ENCODE measurements at regions not wholly inside any gene's neighbourhood (a gene's known extent, or its start where the extent isn't known, plus 50 kb on each side); places are given as distances from the start of the nearest gene placed in this dataset.

GRCh38 chr1:157411769-157412168 is 140.5 kb downstream of the FCRL5 start:
- Histone ChIP-seq H2AK5ac (ENCODE audit: low read length) (no peak overlapping the region), H3K79me1 (ENCODE audit: low read length) (no peaks in the 10 kb centered on the region), H3K4me3 (ENCODE audit: low read depth, low read length) (no peak overlapping the region), H4K12ac (ENCODE audit: low read depth, low read length) (no peak overlapping the region), H3K14ac (ENCODE audit: low read length) (no peak overlapping the region), H2BK5ac (ENCODE audit: low read depth, low read length, poor library complexity) (no peak overlapping the region), H3K4me1 (ENCODE audit: control insufficient read depth in 1 of 2, insufficient read depth in 2 of 2, low read length in 2 of 2) (no peaks in the 10 kb centered on the region), H4K8ac (ENCODE audit: low read depth, low read length) (no peak overlapping the region), H3K79me2 (ENCODE audit: control insufficient read depth, insufficient read depth, low read length, poor library complexity) (no peaks in the 10 kb centered on the region), H3K36me3 (ENCODE audit: control insufficient read depth in 1 of 2, insufficient read depth in 2 of 2, low read length in 2 of 2) (no peaks in the 10 kb centered on the region), H3K18ac (ENCODE audit: low read length) (no peak overlapping the region), H2AFZ (ENCODE audit: insufficient read depth, low read length, poor library complexity) (no peak overlapping the region), H2BK120ac (ENCODE audit: insufficient read depth, low read length, poor library complexity) (no peak overlapping the region), H3K27ac (ENCODE audit: low read depth, low read length) (no peak overlapping the region), H3K4me2 (ENCODE audit: low read length) (no peak overlapping the region), H3K23ac (ENCODE audit: low read length) (no peak overlapping the region), H3K27me3 (ENCODE audit: insufficient read depth, low read length) (no peaks in the 10 kb centered on the region), H4K91ac (ENCODE audit: low read depth, low read length) (no peak overlapping the region), H3K9me3 (ENCODE audit: insufficient read depth, low read depth, low read length) (peaks cover 2% of the 10 kb centered on the region), H3K9ac (ENCODE audit: low read length) (no peak overlapping the region), H2BK12ac (ENCODE audit: low read length) (no peak overlapping the region), H3K4ac (ENCODE audit: low read depth, low read length) (no peak overlapping the region)
- no peak for DNase-seq
- WGBS (ENCODE audit: extremely low coverage, insufficient coverage, insufficient read length), result no CpG with 5 or more reads among the region's 4 CpGs

GRCh38 chr1:157411064-157411463 is 141.3 kb downstream of the FCRL5 start:
- WGBS (ENCODE audit: extremely low coverage, insufficient coverage, insufficient read length), result no CpG with 5 or more reads among the region's 2 CpGs
- H3K79me2 ChIP-seq (ENCODE audit: control insufficient read depth, insufficient read depth, low read length, poor library complexity), result no peaks in the 10 kb centered on the region

GRCh38 chr1:157410457-157410856 is 141.9 kb downstream of the FCRL5 start:
- H3K4me3 ChIP-seq (ENCODE audit: low read depth, low read length), result no peak overlapping the region
- no peak overlapping the region for H4K12ac ChIP-seq (ENCODE audit: low read depth, low read length)
- no peak overlapping the region for H3K4me2 ChIP-seq (ENCODE audit: low read length)
- no peak overlapping the region for H2BK120ac ChIP-seq (ENCODE audit: insufficient read depth, low read length, poor library complexity)
- H3K27ac ChIP-seq (ENCODE audit: low read depth, low read length), result no peak overlapping the region
- H3K9me3 ChIP-seq (ENCODE audit: insufficient read depth, low read depth, low read length), result peaks cover 2% of the 10 kb centered on the region
- no peak overlapping the region for H3K23ac ChIP-seq (ENCODE audit: low read length)
- no peak overlapping the region for H4K8ac ChIP-seq (ENCODE audit: low read depth, low read length)
- H3K18ac ChIP-seq (ENCODE audit: low read length), result no peak overlapping the region
- H3K4ac ChIP-seq (ENCODE audit: low read depth, low read length), result no peak overlapping the region
- H3K9ac ChIP-seq (ENCODE audit: low read length), result no peak overlapping the region
- no peak overlapping the region for H2AK5ac ChIP-seq (ENCODE audit: low read length)
- no peaks in the 10 kb centered on the region for H3K36me3 ChIP-seq (ENCODE audit: control insufficient read depth in 1 of 2, insufficient read depth in 2 of 2, low read length in 2 of 2)
- no peaks in the 10 kb centered on the region for H3K4me1 ChIP-seq (ENCODE audit: control insufficient read depth in 1 of 2, insufficient read depth in 2 of 2, low read length in 2 of 2)
- H3K27me3 ChIP-seq (ENCODE audit: insufficient read depth, low read length), result no peaks in the 10 kb centered on the region
- H3K79me1 ChIP-seq (ENCODE audit: low read length), result no peaks in the 10 kb centered on the region
- H2BK12ac ChIP-seq (ENCODE audit: low read length), result no peak overlapping the region
- no peaks in the 10 kb centered on the region for H3K79me2 ChIP-seq (ENCODE audit: control insufficient read depth, insufficient read depth, low read length, poor library complexity)
- no peak overlapping the region for H3K14ac ChIP-seq (ENCODE audit: low read length)
- no CpG with 5 or more reads among the region's 5 CpGs for WGBS (ENCODE audit: extremely low coverage, insufficient coverage, insufficient read length)
- H2AFZ ChIP-seq (ENCODE audit: insufficient read depth, low read length, poor library complexity), result no peak overlapping the region
- DNase-seq, result no peak
- H4K91ac ChIP-seq (ENCODE audit: low read depth, low read length), result no peak overlapping the region
- no peak overlapping the region for H2BK5ac ChIP-seq (ENCODE audit: low read depth, low read length, poor library complexity)

More at GRCh38 chr1:157411064-157411463, 141.3 kb downstream of the FCRL5 start:
- no peaks in the 10 kb centered on the region for H3K79me1 ChIP-seq (ENCODE audit: low read length)
- no peak overlapping the region for H2BK120ac ChIP-seq (ENCODE audit: insufficient read depth, low read length, poor library complexity)
- H3K14ac ChIP-seq (ENCODE audit: low read length), result no peak overlapping the region
- no peaks in the 10 kb centered on the region for H3K27me3 ChIP-seq (ENCODE audit: insufficient read depth, low read length)
- DNase-seq, result no peak
- H3K27ac ChIP-seq (ENCODE audit: low read depth, low read length), result no peak overlapping the region
- no peak overlapping the region for H2AFZ ChIP-seq (ENCODE audit: insufficient read depth, low read length, poor library complexity)
- H3K4me3 ChIP-seq (ENCODE audit: low read depth, low read length), result no peak overlapping the region
- no peak overlapping the region for H2BK5ac ChIP-seq (ENCODE audit: low read depth, low read length, poor library complexity)
- no peak overlapping the region for H3K23ac ChIP-seq (ENCODE audit: low read length)
- H4K8ac ChIP-seq (ENCODE audit: low read depth, low read length), result no peak overlapping the region
- no peaks in the 10 kb centered on the region for H3K4me1 ChIP-seq (ENCODE audit: control insufficient read depth in 1 of 2, insufficient read depth in 2 of 2, low read length in 2 of 2)
- no peaks in the 10 kb centered on the region for H3K36me3 ChIP-seq (ENCODE audit: control insufficient read depth in 1 of 2, insufficient read depth in 2 of 2, low read length in 2 of 2)
- H4K91ac ChIP-seq (ENCODE audit: low read depth, low read length), result no peak overlapping the region
- no peak overlapping the region for H4K12ac ChIP-seq (ENCODE audit: low read depth, low read length)
- no peak overlapping the region for H3K4ac ChIP-seq (ENCODE audit: low read depth, low read length)
- H2BK12ac ChIP-seq (ENCODE audit: low read length), result no peak overlapping the region
- H3K9me3 ChIP-seq (ENCODE audit: insufficient read depth, low read depth, low read length), result peaks cover 2% of the 10 kb centered on the region
- H3K9ac ChIP-seq (ENCODE audit: low read length), result no peak overlapping the region
- H2AK5ac ChIP-seq (ENCODE audit: low read length), result no peak overlapping the region
- H3K4me2 ChIP-seq (ENCODE audit: low read length), result no peak overlapping the region
- no peak overlapping the region for H3K18ac ChIP-seq (ENCODE audit: low read length)

- Histone ChIP-seq H3K79me2 (ENCODE audit: control insufficient read depth, insufficient read depth, low read length, poor library complexity) (no peaks in the 10 kb centered on the region), H3K4me2 (ENCODE audit: low read length) (no peak overlapping the region), H2BK120ac (ENCODE audit: insufficient read depth, low read length, poor library complexity) (no peak overlapping the region), H2BK5ac (ENCODE audit: low read depth, low read length, poor library complexity) (no peak overlapping the region), H2BK12ac (ENCODE audit: low read length) (no peak overlapping the region), H3K9me3 (ENCODE audit: insufficient read depth, low read depth, low read length) (peaks cover 2% of the 10 kb centered on the region), H4K12ac (ENCODE audit: low read depth, low read length) (no peak overlapping the region), H3K79me1 (ENCODE audit: low read length) (no peaks in the 10 kb centered on the region), H4K91ac (ENCODE audit: low read depth, low read length) (no peak overlapping the region), H4K8ac (ENCODE audit: low read depth, low read length) (no peak overlapping the region), H3K4me1 (ENCODE audit: control insufficient read depth in 1 of 2, insufficient read depth in 2 of 2, low read length in 2 of 2) (no peaks in the 10 kb centered on the region), H3K27me3 (ENCODE audit: insufficient read depth, low read length) (no peaks in the 10 kb centered on the region), H3K18ac (ENCODE audit: low read length) (no peak overlapping the region), H3K27ac (ENCODE audit: low read depth, low read length) (no peak overlapping the region), H3K4ac (ENCODE audit: low read depth, low read length) (no peak overlapping the region), H3K36me3 (ENCODE audit: control insufficient read depth in 1 of 2, insufficient read depth in 2 of 2, low read length in 2 of 2) (no peaks in the 10 kb centered on the region), H3K23ac (ENCODE audit: low read length) (no peak overlapping the region), H3K4me3 (ENCODE audit: low read depth, low read length) (no peak overlapping the region), H2AFZ (ENCODE audit: insufficient read depth, low read length, poor library complexity) (no peak overlapping the region), H2AK5ac (ENCODE audit: low read length) (no peak overlapping the region), H3K9ac (ENCODE audit: low read length) (no peak overlapping the region), H3K14ac (ENCODE audit: low read length) (no peak overlapping the region)
- DNase-seq, result no peak
- no CpG with 5 or more reads among the region's 6 CpGs for WGBS (ENCODE audit: extremely low coverage, insufficient coverage, insufficient read length)
Observed at GRCh38 chr1:157409927-157410326, 142.4 kb downstream of the FCRL5 start.
